PC-3 (cell line): ENCODE measurements at regions not wholly inside any gene's neighbourhood (a gene's known extent, or its start where the extent isn't known, plus 50 kb on each side); places are given as distances from the start of the nearest gene placed in this dataset.

Experiments
- EZH2 ChIP-seq: fragments of 300-600 bp; sonication (generic); IDR thresholded peaks from one replicate; pipeline ENCODE4 v1.6.1; 2017; ENCODE audit warnings: antibody characterized with exemption, mild to moderate bottlenecking, low read length; ENCODE audit not compliant: unreplicated experiment
- TF ChIP-seq, protein P1 (sequence below): fragments of 300-600 bp; sonication (generic); conservative IDR thresholded peaks from 2 replicates; pipeline ENCODE4 v1.5.1; 2017; ENCODE audit warnings: antibody characterized with exemption, low read depth, mild to moderate bottlenecking, low read length

DNA sequence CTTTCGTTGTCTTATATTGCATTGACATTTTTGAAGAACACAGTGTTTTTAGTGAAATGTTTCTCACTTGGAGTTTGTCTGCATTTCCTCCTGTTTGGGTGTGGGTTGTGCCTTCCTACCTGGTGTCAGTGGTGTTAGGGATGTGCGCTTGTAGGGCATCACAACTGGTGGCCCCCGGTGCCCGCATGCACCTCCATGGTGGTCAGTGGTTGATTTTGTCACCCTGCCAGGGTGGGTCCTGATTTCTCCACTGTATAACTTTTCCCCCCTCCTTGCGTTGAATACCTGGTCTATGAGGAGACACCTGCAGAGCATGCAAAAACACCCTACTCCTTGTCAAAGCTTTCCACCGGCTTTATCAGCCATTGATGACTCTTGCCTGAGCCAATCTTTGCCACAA is 132.9 kb downstream of the BARX1 start:
- TF ChIP-seq, protein P1, sequence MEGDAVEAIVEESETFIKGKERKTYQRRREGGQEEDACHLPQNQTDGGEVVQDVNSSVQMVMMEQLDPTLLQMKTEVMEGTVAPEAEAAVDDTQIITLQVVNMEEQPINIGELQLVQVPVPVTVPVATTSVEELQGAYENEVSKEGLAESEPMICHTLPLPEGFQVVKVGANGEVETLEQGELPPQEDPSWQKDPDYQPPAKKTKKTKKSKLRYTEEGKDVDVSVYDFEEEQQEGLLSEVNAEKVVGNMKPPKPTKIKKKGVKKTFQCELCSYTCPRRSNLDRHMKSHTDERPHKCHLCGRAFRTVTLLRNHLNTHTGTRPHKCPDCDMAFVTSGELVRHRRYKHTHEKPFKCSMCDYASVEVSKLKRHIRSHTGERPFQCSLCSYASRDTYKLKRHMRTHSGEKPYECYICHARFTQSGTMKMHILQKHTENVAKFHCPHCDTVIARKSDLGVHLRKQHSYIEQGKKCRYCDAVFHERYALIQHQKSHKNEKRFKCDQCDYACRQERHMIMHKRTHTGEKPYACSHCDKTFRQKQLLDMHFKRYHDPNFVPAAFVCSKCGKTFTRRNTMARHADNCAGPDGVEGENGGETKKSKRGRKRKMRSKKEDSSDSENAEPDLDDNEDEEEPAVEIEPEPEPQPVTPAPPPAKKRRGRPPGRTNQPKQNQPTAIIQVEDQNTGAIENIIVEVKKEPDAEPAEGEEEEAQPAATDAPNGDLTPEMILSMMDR = no peak
- no peak for TF ChIP-seq EZH2
